NT2/D1 (cell line): ENCODE measurements at regions not wholly inside any gene's neighbourhood (a gene's known extent, or its start where the extent isn't known, plus 50 kb on each side); places are given as distances from the start of the nearest gene placed in this dataset.

Experiments used
- DNase-seq: peaks from one replicate; pipeline ENCODE4 v3.0.0-alpha.2; 2011; ENCODE audit warnings: low read depth, low spot score
- H3K27me3 ChIP-seq: 2 replicates; pipeline ENCODE4 v1.6.0; 2011; ENCODE audit warnings: mild to moderate bottlenecking; ENCODE audit not compliant: insufficient read length, insufficient read depth
- H3K36me3 ChIP-seq: 2 replicates; pipeline ENCODE4 v1.6.1; 2011; ENCODE audit warnings: mild to moderate bottlenecking, low read length, mixed read lengths; ENCODE audit not compliant: insufficient read depth, insufficient read length
- H3K4me1 ChIP-seq: 2 replicates; pipeline ENCODE4 v1.5.1; 2011; ENCODE audit not compliant: insufficient read depth, insufficient read length
- H3K4me3 ChIP-seq: 2 replicates; pipeline ENCODE4 v1.5.1; 2011; ENCODE audit warnings: low read depth; ENCODE audit not compliant: insufficient read length
- H3K9ac ChIP-seq: 2 replicates; pipeline ENCODE4 v1.6.0; 2011; ENCODE audit warnings: low read depth; ENCODE audit not compliant: insufficient read length
- H3K9me3 ChIP-seq: 2 replicates; pipeline ENCODE4 v1.5.1; 2011; ENCODE audit warnings: mild to moderate bottlenecking, low read length; ENCODE audit not compliant: insufficient read depth
- SUZ12 ChIP-seq: IDR thresholded peaks from 2 replicates; pipeline ENCODE4 v1.6.1; 2011; ENCODE audit not compliant: insufficient read length, insufficient read depth; ENCODE audit errors: extremely low read depth
- YY1 ChIP-seq: IDR thresholded peaks from 2 replicates; pipeline ENCODE4 v1.6.1; 2011; ENCODE audit not compliant: insufficient read length, insufficient read depth
- ZNF274 ChIP-seq: IDR thresholded peaks from 2 replicates; pipeline ENCODE4 v1.6.1; 2011; ENCODE audit warnings: mild to moderate bottlenecking, low read depth, low read length

DNA sequence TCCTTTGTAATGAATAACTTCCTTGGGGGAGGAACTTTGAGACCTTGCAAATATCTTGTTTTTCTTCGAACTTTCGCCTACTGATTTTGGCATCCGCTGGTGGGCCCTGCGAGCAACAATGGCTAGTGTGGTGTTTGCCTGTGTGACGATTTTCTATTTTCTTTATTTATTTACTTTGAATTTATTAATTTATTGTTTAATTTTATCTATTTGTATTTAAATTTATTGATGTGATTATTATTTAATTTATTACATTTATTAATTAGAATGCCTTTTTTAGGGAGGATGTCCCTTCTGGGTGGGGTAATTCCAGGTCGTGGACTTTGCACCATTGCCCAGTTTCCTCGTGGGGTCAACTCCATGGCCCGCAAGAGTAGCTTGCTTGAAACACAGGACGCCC, 149.7 kb downstream of the ZNF664 start:
- no peaks in the 10 kb centered on the region for H3K9me3 ChIP-seq
- H3K36me3 ChIP-seq = no peaks in the 10 kb centered on the region
- DNase-seq = no peak
- H3K9ac ChIP-seq = no peak overlapping the region
- H3K4me1 ChIP-seq = no peaks in the 10 kb centered on the region
- H3K27me3 ChIP-seq = no peaks in the 10 kb centered on the region
- TF ChIP-seq YY1 (no peak), SUZ12 (no peak), ZNF274 (no peak)
- no peak overlapping the region for H3K4me3 ChIP-seq

DNA sequence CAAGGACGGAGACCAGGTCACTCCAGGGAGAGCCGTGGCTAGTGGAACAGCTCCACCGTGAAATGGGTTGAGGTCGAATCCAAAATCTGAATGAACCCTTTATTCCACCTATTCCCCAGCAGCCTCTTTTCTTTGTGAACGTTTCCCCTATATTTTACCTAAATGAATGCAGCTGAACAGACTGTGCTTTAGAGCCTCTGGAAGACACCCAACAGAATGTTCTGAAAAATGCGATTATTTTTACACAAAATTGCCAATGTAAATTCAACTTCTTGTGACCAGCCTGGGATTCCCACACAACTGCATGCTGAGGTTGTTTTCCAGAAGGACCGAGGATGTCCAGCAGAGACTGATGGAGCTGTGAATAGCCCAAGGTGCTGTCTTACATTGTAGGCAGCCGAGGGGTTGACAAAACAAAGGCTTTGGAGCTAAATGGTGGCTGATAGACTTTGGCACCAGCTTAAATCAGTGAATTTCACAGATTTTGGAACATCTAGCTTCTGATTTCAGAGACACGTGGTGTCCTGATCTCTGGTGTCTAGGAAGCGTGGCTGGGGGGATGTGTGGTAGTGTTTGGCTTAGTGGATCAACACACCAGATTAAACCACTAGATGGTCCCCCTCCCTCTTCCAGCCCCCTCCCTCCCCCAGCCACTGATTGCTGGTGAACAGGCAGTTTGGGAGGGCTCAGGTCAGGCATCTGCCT, 150.4 kb downstream of the ZNF664 start:
- Histone ChIP-seq H3K4me1 (no peaks in the 10 kb centered on the region), H3K27me3 (no peaks in the 10 kb centered on the region), H3K4me3 (no peak overlapping the region), H3K9ac (no peak overlapping the region), H3K36me3 (no peaks in the 10 kb centered on the region), H3K9me3 (no peaks in the 10 kb centered on the region)
- DNase-seq = no peak
- TF ChIP-seq SUZ12 (no peak), YY1 (no peak), ZNF274 (no peak)

DNA sequence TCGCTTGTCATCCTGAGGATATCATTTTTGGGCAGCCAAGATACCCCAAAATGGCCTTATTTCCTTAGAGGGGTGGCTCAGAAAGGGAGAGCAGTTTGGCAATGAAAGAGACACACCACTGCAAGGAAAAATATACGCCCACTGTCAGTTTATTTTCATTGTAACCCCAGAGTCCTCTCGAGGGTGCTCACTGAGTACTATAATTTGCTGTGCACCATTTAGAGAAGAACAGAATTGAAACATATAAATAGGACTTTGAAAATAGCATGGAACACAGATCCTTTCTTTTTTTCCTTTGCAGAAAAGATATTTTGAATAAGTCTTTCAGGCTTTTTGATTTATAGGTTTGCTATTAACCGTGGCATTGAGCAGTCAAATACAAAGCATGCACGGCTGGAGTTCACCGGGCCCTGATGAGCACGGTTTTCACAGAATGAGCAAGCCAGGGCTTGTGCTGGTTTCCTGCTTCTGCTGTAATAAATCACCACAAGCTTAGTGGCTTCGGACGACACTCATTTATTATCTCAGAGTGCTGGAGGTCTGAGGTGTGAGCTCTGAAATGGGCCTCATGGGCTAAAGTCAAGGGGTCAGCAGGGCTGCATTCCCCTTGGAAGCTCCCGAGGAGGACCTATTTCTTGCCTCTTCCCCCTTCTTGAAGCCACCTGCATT, 152.3 kb downstream of the ZNF664 start:
- DNase-seq = no peak
- H3K9me3 ChIP-seq = no peaks in the 10 kb centered on the region
- no peak overlapping the region for H3K4me3 ChIP-seq
- H3K9ac ChIP-seq = no peak overlapping the region
- no peaks in the 10 kb centered on the region for H3K4me1 ChIP-seq
- no peaks in the 10 kb centered on the region for H3K27me3 ChIP-seq
- TF ChIP-seq SUZ12 (no peak), ZNF274 (no peak), YY1 (no peak)
- H3K36me3 ChIP-seq = no peaks in the 10 kb centered on the region

DNA sequence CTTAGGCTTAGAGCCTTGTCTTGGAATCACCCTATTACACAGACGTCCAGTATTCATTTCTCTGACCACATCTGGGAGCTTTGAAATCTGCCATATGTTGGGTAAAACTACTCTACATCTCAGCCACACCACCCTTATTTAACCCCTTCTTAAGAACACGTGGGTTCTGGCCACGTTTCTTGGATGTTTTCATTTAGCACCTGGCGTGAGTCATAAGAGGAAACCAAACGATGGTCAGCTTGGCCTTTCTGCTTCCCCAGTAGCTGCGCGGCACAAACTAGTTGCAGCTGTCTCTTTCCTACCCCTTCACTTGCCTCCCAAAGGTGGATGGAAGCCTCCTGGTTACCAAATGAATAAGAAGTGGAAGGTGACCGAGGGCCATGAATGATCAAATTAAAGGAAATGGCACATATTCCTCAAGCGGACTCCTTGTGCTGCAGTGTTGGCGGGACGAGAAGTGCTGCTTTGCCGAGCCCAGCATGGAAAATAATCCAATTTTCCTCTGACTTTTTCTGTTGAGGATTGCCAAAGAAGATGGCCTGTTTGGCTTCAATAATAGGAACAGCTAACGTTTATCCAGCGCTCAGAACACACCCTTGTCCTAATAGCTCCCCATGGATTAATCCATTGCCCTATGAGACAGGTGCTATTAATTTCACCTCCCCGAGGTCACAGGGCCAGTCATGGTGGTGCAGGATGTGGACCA, 154.1 kb downstream of the ZNF664 start:
- no peak for DNase-seq
- H3K9ac ChIP-seq = no peak overlapping the region

DNA sequence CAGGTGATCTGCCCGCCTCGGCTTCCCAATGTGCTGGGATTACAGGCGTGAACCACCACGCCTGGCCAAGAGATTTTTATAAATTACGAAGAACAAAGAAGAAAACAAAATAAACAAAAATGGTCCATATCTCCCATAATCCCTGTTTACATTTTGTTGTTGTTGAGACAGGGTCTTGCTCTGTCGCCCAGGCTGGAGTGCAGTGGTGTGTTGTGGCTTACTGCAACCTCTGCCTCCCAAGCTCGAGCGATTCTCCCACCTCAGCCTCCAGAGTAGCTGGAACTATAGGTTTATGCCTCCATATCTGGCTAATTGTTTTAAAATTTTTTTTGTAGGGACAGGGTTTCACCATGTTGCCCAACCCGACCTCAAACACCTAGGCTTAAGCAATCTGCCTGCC, 156.1 kb downstream of the ZNF664 start:
- no peak for DNase-seq
- TF ChIP-seq SUZ12 = no peak
- TF ChIP-seq YY1 = no peak
- TF ChIP-seq ZNF274 = no peak
- Histone ChIP-seq H3K27me3 (no peaks in the 10 kb centered on the region), H3K9me3 (no peaks in the 10 kb centered on the region), H3K4me1 (no peaks in the 10 kb centered on the region), H3K36me3 (no peaks in the 10 kb centered on the region), H3K4me3 (no peak overlapping the region), H3K9ac (no peak overlapping the region)

More for the DNA sequence above, 154.1 kb downstream of the ZNF664 start:
- H3K9me3 ChIP-seq = no peaks in the 10 kb centered on the region
- H3K36me3 ChIP-seq = no peaks in the 10 kb centered on the region
- no peak overlapping the region for H3K4me3 ChIP-seq
- no peaks in the 10 kb centered on the region for H3K4me1 ChIP-seq
- H3K27me3 ChIP-seq = no peaks in the 10 kb centered on the region
- TF ChIP-seq ZNF274 (no peak), SUZ12 (no peak)

DNA sequence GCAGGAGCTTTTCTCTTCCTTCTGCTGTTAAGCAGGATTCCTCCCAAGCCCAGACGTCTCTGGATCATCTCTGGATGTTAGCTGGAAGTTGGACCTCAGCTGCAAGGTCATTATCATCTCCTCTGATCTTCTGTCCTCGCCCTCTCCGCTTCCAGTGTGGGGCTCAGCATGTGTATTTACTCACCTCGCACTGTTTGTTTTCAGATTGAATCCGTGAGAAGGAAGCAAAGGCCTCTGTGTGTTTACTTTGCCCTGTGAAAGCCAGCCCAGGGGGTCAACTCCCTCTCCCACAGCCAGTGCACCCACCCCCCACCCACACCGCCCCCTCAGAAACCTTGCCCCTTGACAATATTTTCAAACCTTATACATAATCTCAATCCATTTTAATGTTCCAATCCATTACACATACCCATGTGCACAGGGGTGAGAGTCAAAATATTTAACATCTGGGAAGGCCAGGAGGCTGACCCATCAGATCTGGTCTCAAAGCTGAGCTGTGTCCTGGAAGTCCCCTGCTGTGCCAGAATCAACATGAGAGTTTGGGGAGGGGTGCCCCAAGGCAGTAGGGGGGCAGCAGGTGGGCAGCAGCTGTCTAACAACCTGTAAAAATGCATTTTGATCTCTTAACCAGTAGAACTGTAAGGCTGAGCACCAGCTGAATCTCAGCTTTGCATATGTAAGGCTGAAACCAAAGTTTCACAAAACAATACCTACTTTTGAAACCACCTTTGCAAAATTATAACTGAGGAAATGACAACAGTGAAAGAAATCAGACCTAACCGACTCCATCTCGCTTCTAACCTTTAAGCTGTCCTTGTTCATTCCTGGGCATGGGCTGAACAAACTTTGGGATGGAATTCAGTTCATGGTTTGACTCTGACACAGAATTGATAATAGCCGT, 157.9 kb downstream of the ZNF664 start:
- no peak for TF ChIP-seq SUZ12
- TF ChIP-seq YY1 = no peak
- TF ChIP-seq ZNF274 = no peak

DNA sequence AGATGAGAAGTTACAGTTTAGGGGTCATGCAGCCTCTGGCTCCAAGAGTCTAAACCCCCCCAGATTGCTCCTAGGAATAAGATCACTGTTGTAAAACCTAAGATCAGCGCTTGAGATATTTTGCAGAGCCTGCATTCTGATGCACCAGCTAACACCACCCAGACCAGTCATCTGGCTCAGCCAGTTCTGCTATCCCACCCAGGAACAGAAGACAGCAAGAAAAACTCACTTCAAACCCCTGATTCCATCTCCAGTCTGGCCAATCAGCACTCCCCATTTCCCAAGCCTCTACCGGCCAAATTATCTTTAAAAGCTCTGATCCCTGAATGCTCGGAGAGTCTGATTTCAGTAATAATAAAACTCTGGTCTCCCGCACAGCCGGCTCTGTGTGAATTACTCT, 158.6 kb downstream of the ZNF664 start:
- no peaks in the 10 kb centered on the region for H3K27me3 ChIP-seq
- H3K9me3 ChIP-seq = peaks cover under 1% of the 10 kb centered on the region; the same call in 1 of the 2 replicates
- H3K36me3 ChIP-seq = no peaks in the 10 kb centered on the region
- H3K4me3 ChIP-seq = no peak overlapping the region
- no peak overlapping the region for H3K9ac ChIP-seq
- H3K4me1 ChIP-seq = no peaks in the 10 kb centered on the region
- TF ChIP-seq ZNF274 (no peak), SUZ12 (no peak), YY1 (no peak)
- no peak for DNase-seq

More for the DNA sequence above, 157.9 kb downstream of the ZNF664 start:
- H3K9me3 ChIP-seq = no peaks in the 10 kb centered on the region
- no peaks in the 10 kb centered on the region for H3K4me1 ChIP-seq
- no peak overlapping the region for H3K9ac ChIP-seq
- no peak for DNase-seq
- no peaks in the 10 kb centered on the region for H3K27me3 ChIP-seq
- H3K36me3 ChIP-seq = no peaks in the 10 kb centered on the region
- H3K4me3 ChIP-seq = no peak overlapping the region
